ENCODE measurements at regions not wholly inside any gene's neighbourhood (a gene's known extent, or its start where the extent isn't known, plus 50 kb on each side); places are given as distances from the start of the nearest gene placed in this dataset.

DNA sequence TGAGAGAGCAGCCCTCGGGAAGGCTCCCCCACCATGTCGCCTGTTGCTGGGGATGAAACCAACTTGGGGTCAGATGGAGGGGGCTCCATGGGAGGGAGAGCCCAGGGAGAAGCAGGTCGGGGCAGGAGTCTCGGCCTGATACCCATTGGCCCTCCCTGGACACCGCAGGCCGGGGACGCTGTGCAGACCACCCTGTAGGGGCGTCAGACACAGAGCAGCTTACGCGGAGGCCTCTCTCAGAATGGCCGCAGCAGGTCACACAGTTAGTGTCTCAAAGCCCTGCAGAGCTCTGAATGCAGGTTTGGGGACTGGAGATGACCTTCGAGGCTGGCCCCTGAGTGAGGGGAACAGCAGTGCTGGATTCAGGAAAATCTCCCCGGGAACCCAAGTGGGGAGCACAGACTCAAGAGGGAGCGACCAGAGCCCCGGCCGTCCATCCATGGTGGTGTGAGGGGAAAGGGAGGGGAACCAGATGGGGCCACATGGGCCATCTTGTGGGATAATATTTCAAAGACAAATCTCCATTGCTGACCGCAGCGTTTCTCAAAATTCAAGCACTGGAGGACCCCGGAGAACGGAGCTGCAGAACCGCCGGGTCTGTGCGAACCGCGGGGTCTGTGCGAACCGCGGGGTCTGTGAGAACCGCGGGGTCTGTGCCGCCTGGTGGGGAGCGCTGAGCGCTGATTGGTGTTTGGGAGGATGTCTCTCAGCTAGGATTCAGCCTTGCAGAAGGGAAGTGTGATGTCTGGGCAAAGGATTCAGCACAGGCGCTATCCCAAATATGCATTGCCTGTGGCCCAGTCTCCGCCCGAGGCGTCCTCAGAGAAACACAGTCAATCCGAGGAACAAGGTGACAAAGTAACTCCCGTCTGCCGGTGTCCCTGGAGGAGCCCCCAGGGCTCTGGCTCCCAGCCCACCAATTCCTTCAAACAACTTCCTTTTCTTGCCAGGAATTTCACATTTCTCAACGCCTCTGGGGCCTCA lies 324.4 kb upstream of the RTL1 start:
- TF ChIP-seq POLR2A (IDR thresholded peaks at IDR 0.05) = no peak
- TF ChIP-seq, protein P1, sequence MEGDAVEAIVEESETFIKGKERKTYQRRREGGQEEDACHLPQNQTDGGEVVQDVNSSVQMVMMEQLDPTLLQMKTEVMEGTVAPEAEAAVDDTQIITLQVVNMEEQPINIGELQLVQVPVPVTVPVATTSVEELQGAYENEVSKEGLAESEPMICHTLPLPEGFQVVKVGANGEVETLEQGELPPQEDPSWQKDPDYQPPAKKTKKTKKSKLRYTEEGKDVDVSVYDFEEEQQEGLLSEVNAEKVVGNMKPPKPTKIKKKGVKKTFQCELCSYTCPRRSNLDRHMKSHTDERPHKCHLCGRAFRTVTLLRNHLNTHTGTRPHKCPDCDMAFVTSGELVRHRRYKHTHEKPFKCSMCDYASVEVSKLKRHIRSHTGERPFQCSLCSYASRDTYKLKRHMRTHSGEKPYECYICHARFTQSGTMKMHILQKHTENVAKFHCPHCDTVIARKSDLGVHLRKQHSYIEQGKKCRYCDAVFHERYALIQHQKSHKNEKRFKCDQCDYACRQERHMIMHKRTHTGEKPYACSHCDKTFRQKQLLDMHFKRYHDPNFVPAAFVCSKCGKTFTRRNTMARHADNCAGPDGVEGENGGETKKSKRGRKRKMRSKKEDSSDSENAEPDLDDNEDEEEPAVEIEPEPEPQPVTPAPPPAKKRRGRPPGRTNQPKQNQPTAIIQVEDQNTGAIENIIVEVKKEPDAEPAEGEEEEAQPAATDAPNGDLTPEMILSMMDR (IDR thresholded peaks at IDR 0.05) = no peak

All from right lobe of liver (tissue), 4 donors.